ENCODE measurements at regions not wholly inside any gene's neighbourhood (a gene's known extent, or its start where the extent isn't known, plus 50 kb on each side); places are given as distances from the start of the nearest gene placed in this dataset.
"Not testable (repeated sequence)": the region's sequence is repeated elsewhere in the genome, so short reads cannot be mapped to it uniquely, and the experiment has no call there.

DNA sequence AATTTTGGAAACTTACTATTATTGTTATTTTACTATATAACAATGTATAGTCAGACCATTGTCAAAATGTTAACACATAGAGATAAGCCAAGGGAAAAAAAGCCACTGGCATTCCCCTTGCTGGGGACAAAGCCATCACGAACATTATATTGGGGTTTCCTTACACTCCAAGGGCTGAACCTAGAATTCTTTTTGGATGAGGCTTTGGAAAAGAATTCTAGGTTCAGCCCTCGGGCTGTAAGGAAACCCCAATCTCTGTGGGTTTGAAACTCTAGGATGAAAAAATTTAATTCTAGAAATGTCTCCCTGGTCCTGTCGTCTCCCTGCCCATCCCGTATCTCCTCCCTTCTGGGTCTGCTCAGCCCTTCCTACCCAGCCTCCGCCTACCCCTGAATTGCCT is 67.0 kb upstream of the SMAD6 start:
- no peak for DNase-seq (ENCODE audit: low read depth in 2 of 2)

DNA sequence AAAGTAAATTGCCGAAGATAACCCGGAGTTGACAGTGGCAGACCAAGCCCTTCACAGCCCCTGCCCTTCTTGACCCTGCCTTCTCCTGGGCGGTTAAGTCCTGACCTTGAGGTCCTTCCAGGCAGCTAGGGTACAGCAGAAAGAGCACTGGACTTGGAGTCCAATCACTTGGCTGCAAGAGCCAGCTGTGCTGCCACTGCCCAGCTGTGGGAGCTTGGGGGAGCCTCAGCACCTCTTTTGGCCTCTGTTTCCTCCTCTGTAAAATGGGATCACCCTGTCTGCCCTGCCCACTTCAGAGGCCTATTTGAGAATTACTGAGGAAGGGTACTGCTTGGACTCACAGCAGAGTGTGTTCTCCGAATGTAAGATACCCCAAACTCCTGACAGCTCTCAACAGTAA is 66.2 kb upstream of the SMAD6 start:
- DNase-seq (ENCODE audit: low read depth in 2 of 2): no peak

DNA sequence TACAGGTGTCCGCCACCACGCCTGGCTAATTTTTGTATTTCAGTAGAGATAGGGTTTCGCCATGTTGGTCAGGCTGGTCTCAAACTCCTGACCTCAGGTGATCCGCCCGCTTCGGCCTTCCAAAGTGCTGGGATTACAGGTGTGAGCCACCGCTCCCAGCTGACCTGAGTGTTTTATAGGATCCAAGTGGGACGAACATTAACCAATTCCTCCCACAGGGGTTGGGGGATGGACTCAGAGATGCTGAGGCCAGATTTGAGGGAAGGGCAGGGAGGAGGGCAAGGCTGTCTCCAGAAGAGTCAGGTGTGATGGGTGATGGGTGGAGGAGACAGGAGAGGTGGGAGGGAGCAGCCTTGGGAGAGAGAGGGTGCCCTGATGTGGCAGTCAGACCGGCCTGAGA is 65.0 kb upstream of the SMAD6 start:
- DNase-seq (ENCODE audit: low read depth in 2 of 2): not testable (repeated sequence)

DNA sequence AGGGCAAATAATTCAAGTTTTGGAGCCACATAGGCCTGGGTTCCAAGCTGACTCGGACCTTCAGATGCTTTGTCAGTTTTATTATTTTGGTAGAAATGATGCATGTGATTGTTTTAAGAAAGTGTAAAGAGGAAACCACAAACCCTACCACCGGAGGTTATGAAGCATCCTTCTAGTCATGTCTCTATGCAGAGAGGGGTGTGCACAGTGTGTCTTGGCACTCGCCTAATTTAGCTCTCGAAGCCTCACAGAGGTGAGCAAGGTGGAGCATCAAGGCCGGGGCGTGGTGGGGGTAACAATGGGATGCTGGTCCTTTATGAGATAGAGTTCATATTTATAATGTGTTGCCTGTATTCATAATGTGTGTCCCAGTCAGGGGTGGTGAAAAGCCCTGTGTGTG is 63.7 kb upstream of the SMAD6 start:
- DNase-seq (ENCODE audit: low read depth in 2 of 2): no peak

DNA sequence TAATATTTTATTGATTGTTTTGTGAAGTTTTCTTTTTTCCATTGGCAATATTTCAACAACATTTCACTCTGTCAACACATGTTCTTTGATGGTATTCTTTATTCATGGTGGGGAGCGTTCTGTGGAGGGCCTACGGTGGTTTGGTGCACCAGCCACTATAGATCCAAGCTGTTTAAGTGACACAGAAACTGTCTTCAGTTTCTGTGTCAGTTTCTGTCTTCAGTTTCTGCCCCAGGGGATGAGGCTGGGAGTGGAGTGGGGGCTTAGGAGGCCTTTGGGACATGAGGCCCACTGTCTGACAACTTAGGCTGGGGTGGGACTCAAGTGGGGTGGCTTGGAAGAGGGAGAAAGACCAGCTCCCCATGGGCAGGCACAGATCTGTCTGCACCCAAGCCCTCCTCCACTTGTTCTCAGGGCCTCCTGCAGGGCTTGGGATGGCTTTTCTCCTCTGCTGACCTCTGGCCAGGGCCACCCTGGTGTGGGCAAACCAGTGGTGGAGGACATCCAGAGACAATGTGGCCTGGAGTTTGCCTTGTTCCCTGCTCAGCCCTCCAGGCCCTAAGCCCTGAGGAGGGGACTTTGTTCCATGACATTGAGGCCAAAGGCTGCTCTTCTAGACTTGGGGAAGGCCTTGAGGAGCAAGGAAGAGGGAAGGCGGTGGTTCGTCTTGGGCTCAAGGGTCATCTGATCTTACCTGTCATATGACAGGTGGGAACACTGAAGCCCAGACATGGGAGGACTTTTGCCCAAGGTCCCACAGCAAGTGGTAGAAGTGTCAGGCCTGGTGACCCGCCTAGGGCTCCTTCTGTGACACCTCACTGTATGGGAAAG is 60.3 kb upstream of the SMAD6 start:
- DNase-seq (ENCODE audit: low read depth in 2 of 2): no peak

DNA sequence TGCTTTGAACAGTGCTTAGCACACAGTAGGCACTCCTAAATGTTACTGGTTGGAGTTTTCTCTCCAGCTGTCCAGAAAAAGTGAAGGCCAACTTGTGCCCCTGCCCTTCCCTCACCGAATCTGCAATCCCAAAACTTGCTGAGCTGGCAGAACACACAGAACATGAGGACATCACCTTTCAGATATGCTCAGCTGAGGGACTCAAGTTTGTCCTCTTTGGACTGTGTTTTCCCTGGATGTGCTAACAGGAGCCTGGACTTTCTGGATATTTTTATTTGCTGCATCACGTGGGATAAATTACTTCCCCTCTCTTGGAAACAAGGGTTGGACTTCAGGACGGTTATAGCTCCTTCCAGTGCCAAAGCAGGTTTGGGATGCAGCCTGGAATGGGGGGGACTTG is 59.5 kb upstream of the SMAD6 start:
- no peak for DNase-seq (ENCODE audit: low read depth in 2 of 2)

DNA sequence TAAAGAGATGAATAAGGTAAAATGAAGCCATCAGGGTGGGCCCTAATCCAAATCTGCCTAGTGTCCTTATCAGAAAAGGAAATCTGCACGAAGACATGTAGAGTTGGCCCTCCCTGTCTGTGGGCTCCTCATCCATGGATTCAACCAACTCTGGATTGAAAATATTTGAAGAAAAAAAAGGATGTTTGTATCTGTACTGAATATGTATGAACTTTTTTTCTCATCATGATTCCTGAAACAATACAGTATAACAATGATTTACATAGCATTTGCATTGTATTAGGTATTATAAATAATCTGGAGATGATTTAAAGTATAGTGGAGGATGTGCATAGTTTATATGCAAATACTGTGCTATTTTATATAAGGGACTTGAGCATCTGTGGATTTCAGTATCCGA is 59.0 kb upstream of the SMAD6 start:
- DNase-seq (ENCODE audit: low read depth in 2 of 2): no peak

DNA sequence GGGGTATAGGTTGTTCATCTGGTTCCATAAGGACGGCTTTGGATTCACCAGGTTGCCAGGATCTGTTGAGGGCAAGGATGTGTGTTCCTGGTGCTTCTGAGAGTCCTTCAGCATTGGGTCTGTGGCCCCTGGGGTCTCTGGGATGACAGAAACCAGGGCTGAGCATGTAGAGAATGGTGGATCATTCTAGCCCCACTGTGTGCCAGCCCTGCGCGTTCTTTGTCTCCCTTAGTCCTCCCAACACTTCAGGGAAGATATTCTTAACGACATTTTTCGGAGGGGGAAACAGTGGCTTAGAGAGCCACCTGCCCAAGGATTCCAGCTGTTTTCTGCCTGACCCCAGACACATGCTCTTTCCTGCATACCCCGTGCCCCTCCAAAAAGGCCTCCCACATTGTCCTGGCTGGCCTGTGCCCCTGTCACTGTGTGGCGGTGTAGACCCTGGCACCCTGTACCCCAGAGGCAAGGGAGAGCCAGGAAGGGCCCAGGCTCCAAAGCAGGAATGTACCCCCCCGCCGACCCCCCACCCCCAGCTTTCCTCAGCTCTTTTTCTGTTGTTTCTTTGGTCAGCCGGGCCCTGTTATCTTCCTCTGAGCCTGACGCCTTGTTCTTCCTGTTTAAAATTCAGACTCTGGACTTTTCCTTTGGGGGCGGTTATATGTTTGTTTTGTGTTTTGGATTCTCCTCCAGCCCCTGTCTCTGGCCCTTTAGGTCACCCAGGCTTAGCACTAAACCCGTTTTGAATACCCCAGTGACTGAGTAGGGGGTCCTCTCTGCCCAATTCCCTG is 57.8 kb upstream of the SMAD6 start:
- no peak for DNase-seq (ENCODE audit: low read depth in 2 of 2)

DNA sequence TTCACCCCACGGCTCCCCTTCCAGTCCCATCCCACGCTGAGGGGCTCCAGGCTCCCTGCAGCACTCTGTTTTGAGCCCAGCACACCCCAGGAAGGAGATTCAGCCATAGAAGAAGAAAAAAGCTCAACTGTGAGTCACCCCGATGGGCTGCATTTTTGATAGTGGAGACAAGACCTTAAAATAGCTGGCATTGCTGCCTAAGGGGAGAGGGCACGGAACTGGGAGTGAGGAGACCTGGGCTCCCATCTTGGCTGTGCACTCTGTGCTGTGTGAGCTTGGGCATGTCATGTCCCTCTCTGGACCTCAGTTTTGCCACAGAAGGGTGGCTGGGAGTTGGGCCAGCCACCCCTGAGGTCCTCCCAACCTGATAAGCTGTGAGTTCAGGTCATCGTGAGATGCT is 57.2 kb upstream of the SMAD6 start:
- no peak for DNase-seq (ENCODE audit: low read depth in 2 of 2)

DNA sequence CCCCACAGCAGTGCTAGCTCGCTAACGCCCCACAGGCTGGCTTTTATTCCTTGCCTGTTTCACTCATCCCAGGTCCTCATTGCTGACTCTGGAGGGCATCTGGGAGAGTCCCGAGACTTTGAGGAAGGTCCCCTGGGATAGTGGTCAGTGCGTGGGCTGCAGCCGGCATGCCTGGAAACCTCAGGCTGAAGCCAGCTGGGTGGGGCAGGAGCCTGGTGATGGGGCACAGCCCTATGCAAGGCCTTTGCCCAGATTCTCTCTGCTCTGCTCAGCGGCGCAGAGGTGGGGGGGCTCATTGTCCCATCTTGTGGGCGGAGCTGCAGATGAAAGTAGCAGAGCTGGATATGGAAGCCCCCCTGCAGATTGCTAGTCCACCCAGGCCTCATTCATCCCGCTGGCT is 55.7 kb upstream of the SMAD6 start:
- DNase-seq (ENCODE audit: low read depth in 2 of 2): no peak

DNA sequence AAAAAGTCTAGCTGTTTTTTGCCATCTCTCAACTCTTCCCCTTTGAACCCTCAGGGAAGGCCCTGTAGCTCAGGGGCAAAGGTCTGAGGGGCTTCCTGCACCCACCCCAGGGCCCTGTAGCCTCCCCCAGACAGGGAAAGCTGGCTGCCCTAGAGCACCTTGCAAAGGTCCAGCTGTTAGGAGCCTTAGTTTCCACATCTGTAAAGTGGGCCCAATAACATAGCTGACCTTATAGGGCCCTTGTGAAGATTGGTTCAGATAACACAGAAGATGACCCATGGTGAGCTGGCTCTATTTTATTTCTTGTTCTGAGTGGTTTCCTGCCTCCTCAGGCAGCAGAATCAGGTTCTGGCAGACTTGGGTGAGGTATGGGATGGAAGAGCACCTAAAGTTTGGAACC is 55.2 kb upstream of the SMAD6 start:
- DNase-seq (ENCODE audit: low read depth in 2 of 2): no peak

DNA sequence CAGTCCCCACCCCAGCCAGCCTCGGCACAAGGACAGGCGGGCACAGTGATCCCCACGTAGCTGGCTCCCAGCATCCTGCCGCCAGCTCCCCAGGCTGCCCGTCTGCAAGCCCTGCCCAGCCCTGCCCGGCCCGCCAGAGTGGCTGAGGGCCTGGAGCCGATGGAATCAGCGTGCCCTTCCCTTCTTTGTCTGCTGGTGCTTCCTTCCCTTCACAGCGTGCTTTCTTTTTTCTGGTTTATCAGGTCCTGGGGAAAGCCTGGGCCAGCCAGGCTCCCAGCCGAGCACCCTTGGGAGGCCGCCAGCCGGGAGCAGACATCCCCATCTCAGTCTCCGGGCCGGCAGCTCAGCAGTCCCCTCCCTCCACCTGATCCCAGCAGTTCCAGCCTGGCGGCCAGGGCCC is 54.7 kb upstream of the SMAD6 start:
- DNase-seq (ENCODE audit: low read depth in 2 of 2): no peak

DNA sequence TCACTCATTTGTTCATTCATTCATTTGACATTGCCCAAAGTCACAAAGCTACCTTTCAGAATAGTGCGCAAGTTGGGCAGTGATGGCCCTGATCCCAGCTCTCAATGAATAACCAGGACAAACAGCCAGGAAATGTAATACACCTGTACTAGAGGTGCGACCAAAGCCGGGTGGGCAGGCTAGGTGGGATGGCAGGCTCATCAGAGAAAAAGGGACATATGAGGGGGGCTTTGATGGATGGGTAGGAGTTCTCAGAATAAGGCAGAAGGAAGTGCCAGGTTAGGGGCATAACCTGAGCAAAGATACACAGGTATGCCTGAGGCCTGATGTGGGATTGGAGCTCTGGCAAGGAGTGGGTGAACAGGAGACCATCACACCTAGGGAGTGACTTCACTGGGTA is 53.4 kb upstream of the SMAD6 start:
- no peak for DNase-seq (ENCODE audit: low read depth in 2 of 2)

DNA sequence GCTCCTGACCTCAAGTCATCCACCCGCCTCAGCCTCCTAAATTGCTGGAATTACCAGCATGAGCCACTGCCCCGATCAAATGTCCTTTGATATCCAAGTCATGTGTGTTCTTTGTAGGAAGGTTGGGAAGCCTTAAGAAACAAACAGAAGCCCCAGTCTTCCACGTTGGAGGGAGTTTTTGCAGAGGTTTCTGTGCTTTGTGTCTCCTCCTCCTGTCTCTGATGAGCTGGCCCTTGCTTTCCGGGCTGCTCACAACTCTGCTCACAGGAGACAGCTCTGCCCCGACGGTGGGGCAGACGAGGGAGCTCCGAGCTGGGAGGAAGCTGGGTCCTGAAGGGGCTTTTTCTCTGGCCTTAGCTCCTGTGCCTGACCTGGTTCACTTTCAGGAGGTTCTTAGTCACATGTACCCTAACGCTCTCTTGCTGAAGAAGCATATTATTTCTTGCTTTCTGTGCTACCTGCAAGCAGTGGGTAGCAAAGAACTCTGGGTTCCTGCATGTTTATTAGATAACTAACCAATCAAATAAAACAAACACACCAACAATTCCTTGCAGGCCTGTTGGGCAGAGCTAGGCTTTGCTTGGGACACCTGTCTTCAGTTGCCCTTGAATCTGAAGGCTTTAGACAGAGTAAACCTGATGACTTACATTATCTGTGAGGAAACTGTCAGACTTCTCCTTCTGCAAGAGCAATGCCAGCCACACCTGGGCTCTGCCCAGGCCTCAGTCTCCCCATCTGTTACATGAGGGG is 52.6 kb upstream of the SMAD6 start:
- DNase-seq (ENCODE audit: low read depth in 2 of 2): no peak

DNA sequence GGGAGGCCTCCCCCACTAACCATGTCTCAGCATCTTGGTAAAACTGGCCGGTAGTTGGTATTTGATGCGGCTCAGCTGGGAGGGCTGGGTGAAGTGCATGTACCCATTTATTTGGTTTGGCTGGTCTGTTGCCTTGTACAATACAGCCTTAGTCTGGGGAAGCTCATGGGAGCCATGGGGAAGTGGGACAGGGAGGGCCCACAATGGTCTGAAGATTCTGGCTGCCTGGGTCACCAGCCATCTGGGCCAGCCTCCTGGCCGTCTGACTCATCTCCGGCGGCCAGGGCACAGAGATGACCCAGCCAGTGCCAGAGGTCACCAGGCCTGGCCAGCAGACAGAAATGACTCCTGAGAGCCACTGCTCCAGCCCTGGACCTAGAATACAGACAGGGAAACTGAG is 51.6 kb upstream of the SMAD6 start:
- DNase-seq (ENCODE audit: low read depth in 2 of 2): no peak

DNA sequence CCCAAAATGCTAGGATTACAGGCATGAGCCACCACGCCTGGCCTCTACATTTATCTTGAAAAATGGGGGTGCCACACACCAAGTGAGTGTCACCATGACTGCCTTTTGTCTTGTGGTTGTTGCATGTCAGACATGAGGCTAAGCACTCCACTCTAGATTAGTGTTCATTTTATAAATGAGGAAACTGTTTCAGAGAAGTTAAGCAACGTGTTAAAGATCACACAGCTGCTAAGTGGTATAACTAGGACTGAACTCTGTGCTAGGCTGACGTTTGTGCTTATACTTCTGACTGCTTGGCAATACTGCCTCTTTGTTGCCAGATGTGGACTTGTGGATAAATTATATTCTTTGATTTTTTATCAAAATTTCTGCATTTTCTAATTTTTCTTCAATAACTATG is 50.8 kb upstream of the SMAD6 start:
- no peak for DNase-seq (ENCODE audit: low read depth in 2 of 2)

DNA sequence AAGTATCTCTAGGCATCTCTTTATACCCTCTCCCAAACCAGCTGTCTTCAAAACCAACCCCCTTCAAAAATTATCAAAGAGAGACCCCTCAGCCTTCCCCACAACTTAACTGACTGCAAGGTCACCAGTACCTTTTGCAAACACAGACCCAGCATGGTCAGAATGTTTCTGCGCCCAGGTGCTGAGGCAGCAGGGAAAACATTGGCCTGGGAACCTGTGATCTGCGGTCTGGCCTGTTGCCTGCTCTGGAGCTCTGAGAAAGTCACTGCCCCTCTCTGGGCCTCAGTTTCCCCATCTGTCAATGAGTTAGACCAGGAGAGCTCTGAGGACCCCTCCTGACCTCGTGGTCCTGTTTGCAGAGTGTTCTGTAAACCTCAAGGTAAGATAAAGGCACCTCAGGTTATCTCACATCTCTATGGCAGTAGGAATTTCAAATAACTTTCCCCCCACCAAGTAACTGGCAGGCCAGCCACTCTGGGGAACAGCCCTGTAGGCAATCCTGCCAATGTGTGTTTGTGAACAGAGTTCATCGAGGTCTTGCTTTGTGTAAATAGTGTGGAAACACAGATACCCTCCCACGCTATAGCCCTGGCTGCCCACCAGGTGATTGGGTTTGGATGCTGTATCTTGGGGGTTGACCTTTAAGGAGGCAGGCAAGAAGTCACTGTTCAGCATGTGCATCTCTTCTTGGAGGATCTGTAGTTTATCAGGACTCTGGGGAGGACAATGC is 50.0 kb upstream of the SMAD6 start:
- no peak for DNase-seq (ENCODE audit: low read depth in 2 of 2)

Measured in stimulated activated CD4-positive, alpha-beta T cell treated with anti-CD3 and anti-CD28 coated beads, Interleukin-12 subunit alpha, Interleukin-12 subunit beta, amount 100 ng/mL, for 24 hours (primary cell).